RWPE1 (cell line): ENCODE measurements at regions not wholly inside any gene's neighbourhood (a gene's known extent, or its start where the extent isn't known, plus 50 kb on each side); places are given as distances from the start of the nearest gene placed in this dataset.

Source experiments
- CTCF ChIA-PET: fragments of 350-600 bp; sonication (Branson Sonifier 250); formaldehyde crosslinking; extraction: SDS; loops from one replicate; lab custom pipeline; 2021; lab: Yijun Ruan, JAX
- POLR2A ChIA-PET: fragments of 400-600 bp; formaldehyde crosslinking; extraction: SDS; loops from one replicate; lab custom pipeline; 2020; ENCODE audit warnings: antibody characterized with exemption; ENCODE audit not compliant: low non-redundant PET; lab: Yijun Ruan, JAX
- DNase-seq: peaks from one replicate; pipeline ENCODE4 v3.0.0; 2012; ENCODE audit warnings: low spot score
- H3K27ac ChIP-seq: fragments of 450-650 bp; 2 replicates; pipeline ENCODE4 v1.5.1; 2017
- TF ChIP-seq, protein P1 (sequence below): fragments of 450-650 bp; conservative IDR thresholded peaks from 2 replicates; pipeline ENCODE4 v1.5.1; 2017; ENCODE audit warnings: low read depth, mild to moderate bottlenecking

DNA sequence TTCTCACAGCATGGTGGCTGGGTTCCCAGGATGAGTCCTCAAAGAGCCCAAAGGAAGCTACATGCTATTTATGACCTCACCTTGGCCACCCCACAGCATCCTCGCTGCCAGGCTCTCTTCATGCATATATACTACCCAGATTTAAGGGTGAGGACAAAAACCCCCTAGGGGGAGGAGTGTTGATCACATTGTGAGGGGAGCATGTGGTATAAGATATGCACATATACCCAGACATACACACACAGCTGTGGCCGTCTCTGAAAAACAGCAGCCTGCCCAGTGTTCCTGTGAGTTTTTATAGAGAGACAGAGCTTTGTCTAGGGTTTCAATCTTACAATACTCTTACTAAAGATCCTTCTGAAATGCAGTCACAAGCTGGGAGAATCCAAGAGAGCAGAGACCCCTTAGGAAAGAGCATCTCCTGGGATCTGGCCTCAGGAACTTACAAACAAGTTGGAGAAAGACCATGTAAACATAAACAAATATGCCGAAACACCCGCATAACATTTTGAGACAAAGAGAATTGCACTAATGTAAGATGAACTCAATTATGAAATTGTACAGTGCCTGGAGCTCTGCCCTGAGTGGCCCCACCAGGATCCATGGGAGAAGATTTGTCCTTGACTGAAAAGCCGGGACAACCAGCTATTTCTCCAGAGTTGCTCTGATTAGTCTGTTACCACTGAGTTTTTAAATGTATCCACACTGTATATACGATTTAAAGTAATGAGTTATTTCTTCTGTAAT, 146.4 kb downstream of the GADD45G start:
- ChIA-PET CTCF (interaction anchor here (0.9 to 1.1 kb wide), 3 partner anchors 20 to 147 kb away, joined by 3 read pairs; no protein-coding TSS in a partner anchor), POLR2A (no interaction called here)
- DNase-seq: no peak
- TF ChIP-seq, protein P1, sequence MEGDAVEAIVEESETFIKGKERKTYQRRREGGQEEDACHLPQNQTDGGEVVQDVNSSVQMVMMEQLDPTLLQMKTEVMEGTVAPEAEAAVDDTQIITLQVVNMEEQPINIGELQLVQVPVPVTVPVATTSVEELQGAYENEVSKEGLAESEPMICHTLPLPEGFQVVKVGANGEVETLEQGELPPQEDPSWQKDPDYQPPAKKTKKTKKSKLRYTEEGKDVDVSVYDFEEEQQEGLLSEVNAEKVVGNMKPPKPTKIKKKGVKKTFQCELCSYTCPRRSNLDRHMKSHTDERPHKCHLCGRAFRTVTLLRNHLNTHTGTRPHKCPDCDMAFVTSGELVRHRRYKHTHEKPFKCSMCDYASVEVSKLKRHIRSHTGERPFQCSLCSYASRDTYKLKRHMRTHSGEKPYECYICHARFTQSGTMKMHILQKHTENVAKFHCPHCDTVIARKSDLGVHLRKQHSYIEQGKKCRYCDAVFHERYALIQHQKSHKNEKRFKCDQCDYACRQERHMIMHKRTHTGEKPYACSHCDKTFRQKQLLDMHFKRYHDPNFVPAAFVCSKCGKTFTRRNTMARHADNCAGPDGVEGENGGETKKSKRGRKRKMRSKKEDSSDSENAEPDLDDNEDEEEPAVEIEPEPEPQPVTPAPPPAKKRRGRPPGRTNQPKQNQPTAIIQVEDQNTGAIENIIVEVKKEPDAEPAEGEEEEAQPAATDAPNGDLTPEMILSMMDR: no peak
- H3K27ac ChIP-seq: no peak overlapping the region

DNA sequence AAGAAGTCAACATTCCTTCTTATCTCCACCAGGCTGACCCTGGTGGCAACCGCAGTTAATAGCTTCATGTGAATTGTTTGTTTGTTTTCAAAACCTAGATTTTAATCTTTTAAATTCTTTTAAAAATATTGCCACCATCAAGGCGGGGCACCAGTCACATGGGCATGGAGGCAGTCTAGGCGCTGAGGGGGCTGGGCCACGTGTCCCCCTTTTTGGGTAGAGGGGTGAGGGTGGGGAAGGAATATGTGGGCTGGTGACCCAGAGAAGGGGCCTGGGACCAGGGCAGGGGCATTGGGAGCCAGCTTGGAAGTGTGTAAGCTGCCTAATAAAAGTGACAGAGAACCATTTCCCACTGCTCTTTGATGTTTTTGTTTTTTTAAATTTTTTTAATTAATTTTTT, 147.3 kb downstream of the GADD45G start:
- no peak overlapping the region for H3K27ac ChIP-seq
- TF ChIP-seq, protein P1: no peak
- no peak for DNase-seq
- ChIA-PET CTCF (interaction anchor here (1.0 kb wide), 1 partner anchor 148 kb away, joined by 3 read pairs; no protein-coding TSS in a partner anchor), POLR2A (no interaction called here)

DNA sequence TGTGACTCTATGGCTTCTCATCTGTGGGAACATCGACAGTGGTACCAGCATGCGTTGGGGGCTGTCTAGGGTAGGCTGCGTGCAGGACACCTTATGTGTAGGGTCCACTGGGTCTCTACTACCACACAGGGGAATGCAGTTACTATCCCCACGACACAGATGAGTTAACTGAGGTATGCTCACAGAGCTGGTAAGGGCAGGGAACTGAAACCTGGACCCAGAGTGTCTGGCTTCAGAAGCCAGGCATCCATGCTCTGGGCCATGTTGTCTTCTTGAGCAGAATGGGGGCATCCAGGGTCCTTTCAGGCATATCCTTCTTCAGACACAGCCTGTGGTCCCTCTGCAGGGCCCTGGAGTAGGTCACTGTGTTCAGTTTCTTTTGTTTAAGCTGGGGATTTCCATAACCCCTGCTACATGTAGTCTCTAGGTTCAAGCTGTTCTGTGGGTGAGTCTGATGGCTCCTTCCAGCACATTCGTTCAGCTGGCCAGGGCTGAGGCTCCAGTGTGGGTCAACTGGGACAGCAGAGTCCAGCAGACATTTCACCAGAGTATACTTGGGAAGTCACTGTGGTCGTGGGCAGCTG, 148.8 kb downstream of the GADD45G start:
- DNase-seq: no peak
- TF ChIP-seq, protein P1: no peak
- CTCF ChIA-PET: no interaction called here
- POLR2A ChIA-PET: no interaction called here
- no peak overlapping the region for H3K27ac ChIP-seq

DNA sequence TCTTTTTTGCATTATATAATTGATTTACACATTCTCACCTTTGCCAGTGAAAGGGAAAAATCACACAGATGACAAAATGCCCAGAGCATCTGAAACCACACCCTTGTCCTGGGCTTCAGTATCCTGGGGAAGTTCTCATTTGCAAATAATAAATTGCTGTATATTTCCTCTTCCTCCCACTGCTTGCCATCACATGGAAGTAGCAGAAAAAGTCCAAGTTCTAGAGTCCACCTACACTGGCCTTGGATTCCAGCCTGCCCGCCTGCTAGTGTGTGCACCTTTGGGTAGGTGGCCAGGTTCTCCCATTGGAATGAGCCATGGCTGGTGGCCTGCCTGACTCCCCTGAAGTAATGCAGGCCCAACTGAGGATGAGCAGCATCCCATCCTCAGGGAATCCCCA, 149.4 kb downstream of the GADD45G start:
- DNase-seq: no peak
- TF ChIP-seq, protein P1: no peak
- CTCF ChIA-PET: no interaction called here
- no peak overlapping the region for H3K27ac ChIP-seq
- POLR2A ChIA-PET: no interaction called here

DNA sequence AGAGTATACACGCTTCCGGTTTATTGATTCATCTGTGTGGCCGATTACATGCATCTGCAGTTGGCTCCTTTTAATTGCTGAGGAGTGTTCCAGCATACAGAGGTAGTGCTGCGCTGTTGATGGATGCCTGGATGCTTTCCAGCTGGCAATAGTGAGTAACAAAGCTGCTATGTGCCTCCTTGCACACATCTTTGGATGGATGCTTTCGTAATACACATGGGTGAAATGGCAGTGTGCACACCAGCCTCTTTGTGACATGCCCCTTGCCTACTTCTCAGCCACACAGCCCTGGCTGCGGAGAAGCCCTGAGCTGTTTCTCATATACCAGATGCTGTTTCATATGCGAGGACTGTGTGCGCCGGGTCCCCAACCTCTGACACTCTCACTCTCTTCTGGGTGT, 151.0 kb downstream of the GADD45G start:
- TF ChIP-seq, protein P1: no peak
- peak; percentile 68 for DNase-seq
- CTCF ChIA-PET: interaction anchor here (0.7 kb wide), 1 partner anchor 517 kb away, joined by 3 read pairs; no protein-coding TSS in a partner anchor
- POLR2A ChIA-PET: no interaction called here
- H3K27ac ChIP-seq: no peak overlapping the region

DNA sequence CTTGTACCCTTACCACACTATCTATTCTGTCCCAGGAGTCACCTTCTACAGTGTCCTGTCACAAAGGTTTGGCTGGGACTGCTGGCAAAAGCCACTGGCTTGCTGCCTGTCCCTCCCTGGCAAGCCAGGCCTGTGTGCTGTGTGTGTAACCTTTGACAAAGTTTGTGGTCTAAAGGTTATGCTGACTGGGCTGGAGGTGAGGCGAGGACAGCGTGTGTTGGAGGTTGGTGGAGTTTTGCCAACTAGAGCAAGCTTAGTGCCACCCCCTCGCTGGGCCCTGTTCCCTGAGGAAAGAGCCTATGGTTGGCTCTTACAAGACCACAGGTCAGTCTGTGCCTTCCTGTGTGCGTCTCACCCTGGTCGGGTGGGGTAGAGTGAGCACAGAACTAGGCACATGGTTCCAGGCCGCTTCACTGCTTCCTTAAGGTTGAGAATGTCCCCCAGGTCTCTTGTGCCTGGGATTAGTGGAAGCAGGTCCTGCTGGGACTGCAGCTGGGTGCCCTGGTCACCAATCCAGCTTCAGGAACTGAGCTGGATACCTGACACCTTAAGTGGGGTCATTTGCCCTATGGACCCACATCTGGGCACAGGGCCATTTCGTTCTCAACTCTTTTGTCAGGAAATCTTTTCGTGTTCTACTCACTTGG, 152.2 kb downstream of the GADD45G start:
- CTCF ChIA-PET: interaction anchor here (0.6 to 0.9 kb wide), 2 partner anchors 54 to 236 kb away, joined by 3 to 6 read pairs; no protein-coding TSS in a partner anchor
- POLR2A ChIA-PET: no interaction called here
- no peak for DNase-seq
- H3K27ac ChIP-seq: no peak overlapping the region
- TF ChIP-seq, protein P1: no peak
